ENCODE measurements at regions not wholly inside any gene's neighbourhood (a gene's known extent, or its start where the extent isn't known, plus 50 kb on each side); places are given as distances from the start of the nearest gene placed in this dataset.

GRCh38 chr17:56057869-56058268 is 95.4 kb upstream of the ANKFN1 start (continued):
- TF ChIP-seq TBL1XR1 (IDR thresholded peaks at IDR 0.05; ENCODE audit: low read depth, low read length) = no peak
- no peak for TF ChIP-seq HDGF (IDR thresholded peaks at IDR 0.05)
- TF ChIP-seq POLR2A (IDR thresholded peaks at IDR 0.05; ENCODE audit: low read depth, low read length) = no peak
- no peak for TF ChIP-seq ASH2L (IDR thresholded peaks at IDR 0.05; ENCODE audit: borderline replicate concordance, low read depth)
- no peak for TF ChIP-seq ZNF207 (IDR thresholded peaks at IDR 0.05; ENCODE audit: borderline replicate concordance)
- TF ChIP-seq DPF2 (IDR thresholded peaks at IDR 0.05) = no peak
- TF ChIP-seq POLR2AphosphoS5 (IDR thresholded peaks at IDR 0.05; ENCODE audit: low read length) = no peak
- TF ChIP-seq ZZZ3 (IDR thresholded peaks at IDR 0.05; ENCODE audit: control insufficient read depth, insufficient read length, low read depth) = no peak
- TF ChIP-seq SMARCA5 (IDR thresholded peaks at IDR 0.05) = no peak
- no peak for TF ChIP-seq ZBTB4 (CRISPR knock-in tag; IDR thresholded peaks at IDR 0.05)

- H3K4me2 ChIP-seq (ENCODE audit: control insufficient read depth, insufficient read depth) = no peak overlapping the region
- no peak overlapping the region for H3K4me3 ChIP-seq
- ATAC-seq (no peak), DNase-seq (ENCODE audit: low read depth, low spot score) (no peak), FAIRE-seq (no peak)
- no peak overlapping the region for H2AFZ ChIP-seq (ENCODE audit: control insufficient read depth, low read depth, low read length)
- H3K27ac ChIP-seq (ENCODE audit: control insufficient read depth, insufficient read depth) = no peak overlapping the region
- no peaks in the 10 kb centered on the region for H3K27me3 ChIP-seq (replicated peaks in 1 of 2; ENCODE audit: control insufficient read depth in 2 of 2, insufficient read depth in 2 of 2, low read length in 1 of 2)
- RAD21 ChIA-PET (ENCODE audit: unreplicated experiment) = no interaction called here
- WGBS (ENCODE audit: insufficient coverage, insufficient replicate concordance, low lambda C conversion rate, missing lambda C conversion rate) = 55% methylated on average over 7 of the region's 7 CpGs
- no peaks in the 10 kb centered on the region; the same call in 2 of the 3 replicates for H3K9me3 ChIP-seq (replicated peaks; ENCODE audit: control insufficient read depth, insufficient read depth, low read length)
- POLR2A ChIA-PET = no interaction called here
- no peak overlapping the region for H3K9ac ChIP-seq (ENCODE audit: control insufficient read depth, insufficient read depth, low read length)
- no peaks in the 10 kb centered on the region for H3K36me3 ChIP-seq (ENCODE audit: control insufficient read depth in 2 of 2, insufficient read depth in 2 of 2, low read length in 1 of 2)
- no peaks in the 10 kb centered on the region for H3K4me1 ChIP-seq (ENCODE audit: control insufficient read depth, insufficient read depth, low read length)
- BruUV-seq (replicated peaks) = no TSS peak
- CTCF ChIA-PET = no interaction called here
- SMC1A ChIA-PET (ENCODE audit: uncharacterized antibody, unreplicated experiment) = no interaction called here
- no peaks in the 10 kb centered on the region for H4K20me1 ChIP-seq (ENCODE audit: control insufficient read depth, insufficient read depth)
- in situ Hi-C loops (cut with MboI) (no loop called here), intact Hi-C loops (cut with micrococcal nuclease; ENCODE audit: unreplicated experiment) (no loop called here)
- H3K79me2 ChIP-seq (ENCODE audit: control insufficient read depth, insufficient read depth, low read length) = no peaks in the 10 kb centered on the region
- TF ChIP-seq ATF2 (IDR thresholded peaks at IDR 0.05; ENCODE audit: low read length) (no peak), USF1 (IDR thresholded peaks at IDR 0.05; ENCODE audit: borderline replicate concordance, extremely low read length, insufficient read depth, low read depth, low read length) (no peak), SREBF2 (IDR thresholded peaks at IDR 0.05; ENCODE audit: low read length) (no peak), RCOR1 (conservative IDR thresholded peaks at IDR 0.05; ENCODE audit: low read depth, low read length) (no peak), HDAC2 (IDR thresholded peaks at IDR 0.05) (no peak), IKZF1 (conservative IDR thresholded peaks at IDR 0.05) (no peak), ZNF687 (IDR thresholded peaks at IDR 0.05) (no peak), ESRRA (IDR thresholded peaks at IDR 0.05; ENCODE audit: low read length) (no peak)
Observed at GRCh38 chr17:56064506-56064905, 88.8 kb upstream of the ANKFN1 start.
